ENCODE measurements at regions not wholly inside any gene's neighbourhood (a gene's known extent, or its start where the extent isn't known, plus 50 kb on each side); places are given as distances from the start of the nearest gene placed in this dataset.

DNA sequence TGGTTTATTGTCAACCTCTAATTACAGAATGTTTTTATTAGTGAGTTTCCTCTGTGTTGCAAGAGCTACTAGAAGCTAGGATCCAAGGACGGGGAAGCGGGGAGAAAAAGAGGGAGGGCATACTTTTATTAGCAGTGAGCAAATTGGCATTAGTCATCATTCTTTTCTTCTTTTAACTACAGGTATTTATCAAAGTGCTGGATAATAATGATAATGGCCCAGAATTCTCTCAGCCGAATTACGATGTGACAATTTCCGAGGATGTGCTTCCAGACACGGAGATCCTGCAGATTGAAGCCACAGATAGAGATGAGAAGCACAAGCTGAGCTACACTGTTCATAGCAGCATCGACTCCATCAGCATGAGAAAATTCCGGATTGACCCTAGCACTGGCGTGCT, 179.7 kb upstream of the MTNR1B start:
- no peak for TF ChIP-seq ZBTB7A (CRISPR knock-in tag; IDR thresholded peaks at IDR 0.05)
- no peak for TF ChIP-seq SUZ12 (IDR thresholded peaks at IDR 0.05; ENCODE audit: low read depth, low read length)
- TF ChIP-seq, protein P1, sequence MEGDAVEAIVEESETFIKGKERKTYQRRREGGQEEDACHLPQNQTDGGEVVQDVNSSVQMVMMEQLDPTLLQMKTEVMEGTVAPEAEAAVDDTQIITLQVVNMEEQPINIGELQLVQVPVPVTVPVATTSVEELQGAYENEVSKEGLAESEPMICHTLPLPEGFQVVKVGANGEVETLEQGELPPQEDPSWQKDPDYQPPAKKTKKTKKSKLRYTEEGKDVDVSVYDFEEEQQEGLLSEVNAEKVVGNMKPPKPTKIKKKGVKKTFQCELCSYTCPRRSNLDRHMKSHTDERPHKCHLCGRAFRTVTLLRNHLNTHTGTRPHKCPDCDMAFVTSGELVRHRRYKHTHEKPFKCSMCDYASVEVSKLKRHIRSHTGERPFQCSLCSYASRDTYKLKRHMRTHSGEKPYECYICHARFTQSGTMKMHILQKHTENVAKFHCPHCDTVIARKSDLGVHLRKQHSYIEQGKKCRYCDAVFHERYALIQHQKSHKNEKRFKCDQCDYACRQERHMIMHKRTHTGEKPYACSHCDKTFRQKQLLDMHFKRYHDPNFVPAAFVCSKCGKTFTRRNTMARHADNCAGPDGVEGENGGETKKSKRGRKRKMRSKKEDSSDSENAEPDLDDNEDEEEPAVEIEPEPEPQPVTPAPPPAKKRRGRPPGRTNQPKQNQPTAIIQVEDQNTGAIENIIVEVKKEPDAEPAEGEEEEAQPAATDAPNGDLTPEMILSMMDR (CRISPR knock-in tag; IDR thresholded peaks at IDR 0.05), result no peak
- TF ChIP-seq, protein P2, sequence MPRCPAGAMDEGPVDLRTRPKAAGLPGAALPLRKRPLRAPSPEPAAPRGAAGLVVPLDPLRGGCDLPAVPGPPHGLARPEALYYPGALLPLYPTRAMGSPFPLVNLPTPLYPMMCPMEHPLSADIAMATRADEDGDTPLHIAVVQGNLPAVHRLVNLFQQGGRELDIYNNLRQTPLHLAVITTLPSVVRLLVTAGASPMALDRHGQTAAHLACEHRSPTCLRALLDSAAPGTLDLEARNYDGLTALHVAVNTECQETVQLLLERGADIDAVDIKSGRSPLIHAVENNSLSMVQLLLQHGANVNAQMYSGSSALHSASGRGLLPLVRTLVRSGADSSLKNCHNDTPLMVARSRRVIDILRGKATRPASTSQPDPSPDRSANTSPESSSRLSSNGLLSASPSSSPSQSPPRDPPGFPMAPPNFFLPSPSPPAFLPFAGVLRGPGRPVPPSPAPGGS (CRISPR knock-in tag; IDR thresholded peaks at IDR 0.05), result no peak
- TF ChIP-seq CREM (IDR thresholded peaks at IDR 0.05), result no peak
- no peak for TF ChIP-seq CREM (CRISPR knock-in tag; IDR thresholded peaks at IDR 0.05)
- no peak for TF ChIP-seq DNMT3B (CRISPR knock-in tag; conservative IDR thresholded peaks at IDR 0.05)
- TF ChIP-seq, protein P3, sequence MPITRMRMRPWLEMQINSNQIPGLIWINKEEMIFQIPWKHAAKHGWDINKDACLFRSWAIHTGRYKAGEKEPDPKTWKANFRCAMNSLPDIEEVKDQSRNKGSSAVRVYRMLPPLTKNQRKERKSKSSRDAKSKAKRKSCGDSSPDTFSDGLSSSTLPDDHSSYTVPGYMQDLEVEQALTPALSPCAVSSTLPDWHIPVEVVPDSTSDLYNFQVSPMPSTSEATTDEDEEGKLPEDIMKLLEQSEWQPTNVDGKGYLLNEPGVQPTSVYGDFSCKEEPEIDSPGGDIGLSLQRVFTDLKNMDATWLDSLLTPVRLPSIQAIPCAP (CRISPR knock-in tag; IDR thresholded peaks at IDR 0.05; ENCODE audit: low read depth), result no peak
- TF ChIP-seq ZNF788 (CRISPR knock-in tag; IDR thresholded peaks at IDR 0.05; ENCODE audit: borderline replicate concordance), result no peak
- TF ChIP-seq, protein P4, sequence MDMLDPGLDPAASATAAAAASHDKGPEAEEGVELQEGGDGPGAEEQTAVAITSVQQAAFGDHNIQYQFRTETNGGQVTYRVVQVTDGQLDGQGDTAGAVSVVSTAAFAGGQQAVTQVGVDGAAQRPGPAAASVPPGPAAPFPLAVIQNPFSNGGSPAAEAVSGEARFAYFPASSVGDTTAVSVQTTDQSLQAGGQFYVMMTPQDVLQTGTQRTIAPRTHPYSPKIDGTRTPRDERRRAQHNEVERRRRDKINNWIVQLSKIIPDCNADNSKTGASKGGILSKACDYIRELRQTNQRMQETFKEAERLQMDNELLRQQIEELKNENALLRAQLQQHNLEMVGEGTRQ (IDR thresholded peaks at IDR 0.05; ENCODE audit: low read depth, low read length), result no peak
- TF ChIP-seq, protein P4 (CRISPR knock-in tag; IDR thresholded peaks at IDR 0.05; ENCODE audit: borderline replicate concordance), result no peak
- TF ChIP-seq, protein P5, sequence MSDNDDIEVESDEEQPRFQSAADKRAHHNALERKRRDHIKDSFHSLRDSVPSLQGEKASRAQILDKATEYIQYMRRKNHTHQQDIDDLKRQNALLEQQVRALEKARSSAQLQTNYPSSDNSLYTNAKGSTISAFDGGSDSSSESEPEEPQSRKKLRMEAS (IDR thresholded peaks at IDR 0.05), result no peak
